BE2C (cell line): ENCODE measurements at regions not wholly inside any gene's neighbourhood (a gene's known extent, or its start where the extent isn't known, plus 50 kb on each side); places are given as distances from the start of the nearest gene placed in this dataset.

Source experiments
- DNase-seq: peaks from one replicate; pipeline ENCODE4 v3.0.0-alpha.2; 2020
- H3K27me3 ChIP-seq: fragments of 250-450 bp; sonication (Bioruptor Pico); 2 replicates; pipeline ENCODE4 v1.5.1; 2020; ENCODE audit warnings: mild to moderate bottlenecking
- H3K36me3 ChIP-seq: fragments of 250-450 bp; sonication (Bioruptor Pico); 2 replicates; pipeline ENCODE4 v1.5.1; 2020; ENCODE audit warnings: mild to moderate bottlenecking
- H3K4me1 ChIP-seq: fragments of 250-450 bp; sonication (Bioruptor Pico); 2 replicates; pipeline ENCODE4 v1.5.1; 2020
- H3K4me3 ChIP-seq: 2 replicates; pipeline ENCODE4 v1.5.1; 2011; ENCODE audit warnings: low read depth, low read length
- H3K9me3 ChIP-seq: fragments of 250-450 bp; sonication (Bioruptor Pico); 2 replicates; pipeline ENCODE4 v1.5.1; 2020
- TF ChIP-seq, protein P1 (sequence below): IDR thresholded peaks from 2 replicates; pipeline ENCODE4 v1.5.1; 2012; ENCODE audit warnings: mild to moderate bottlenecking, low read depth, low read length

DNA sequence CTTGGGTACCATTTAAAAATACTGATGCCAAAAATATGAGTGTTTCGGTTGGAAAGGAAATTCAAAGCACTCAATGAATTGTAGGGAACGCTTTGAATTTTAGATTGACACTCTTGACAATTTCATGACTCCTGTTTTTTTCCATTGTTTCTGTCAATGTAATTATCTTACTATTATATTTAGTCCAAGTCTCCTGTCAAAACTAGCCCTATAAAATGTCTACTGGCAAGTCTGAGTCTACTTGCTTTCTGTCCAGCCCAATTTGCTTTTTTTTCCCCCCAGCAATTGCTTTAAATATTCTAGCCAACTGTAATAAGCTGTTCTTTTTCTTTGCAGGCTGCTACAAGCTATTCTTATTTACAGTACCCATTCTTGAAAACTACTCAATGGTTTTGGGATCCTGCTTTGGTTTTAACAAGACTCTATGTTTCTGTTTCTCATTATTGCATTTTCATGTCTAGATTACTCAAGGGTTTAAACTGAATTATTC lies 1103.9 kb upstream of the GJE1 start:
- Histone ChIP-seq H3K27me3 (no peaks in the 10 kb centered on the region), H3K36me3 (no peaks in the 10 kb centered on the region), H3K4me3 (no peak overlapping the region), H3K4me1 (no peaks in the 10 kb centered on the region), H3K9me3 (no peaks in the 10 kb centered on the region)
- no peak for DNase-seq
- TF ChIP-seq, protein P1, sequence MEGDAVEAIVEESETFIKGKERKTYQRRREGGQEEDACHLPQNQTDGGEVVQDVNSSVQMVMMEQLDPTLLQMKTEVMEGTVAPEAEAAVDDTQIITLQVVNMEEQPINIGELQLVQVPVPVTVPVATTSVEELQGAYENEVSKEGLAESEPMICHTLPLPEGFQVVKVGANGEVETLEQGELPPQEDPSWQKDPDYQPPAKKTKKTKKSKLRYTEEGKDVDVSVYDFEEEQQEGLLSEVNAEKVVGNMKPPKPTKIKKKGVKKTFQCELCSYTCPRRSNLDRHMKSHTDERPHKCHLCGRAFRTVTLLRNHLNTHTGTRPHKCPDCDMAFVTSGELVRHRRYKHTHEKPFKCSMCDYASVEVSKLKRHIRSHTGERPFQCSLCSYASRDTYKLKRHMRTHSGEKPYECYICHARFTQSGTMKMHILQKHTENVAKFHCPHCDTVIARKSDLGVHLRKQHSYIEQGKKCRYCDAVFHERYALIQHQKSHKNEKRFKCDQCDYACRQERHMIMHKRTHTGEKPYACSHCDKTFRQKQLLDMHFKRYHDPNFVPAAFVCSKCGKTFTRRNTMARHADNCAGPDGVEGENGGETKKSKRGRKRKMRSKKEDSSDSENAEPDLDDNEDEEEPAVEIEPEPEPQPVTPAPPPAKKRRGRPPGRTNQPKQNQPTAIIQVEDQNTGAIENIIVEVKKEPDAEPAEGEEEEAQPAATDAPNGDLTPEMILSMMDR, result no peak

- H3K27me3 ChIP-seq, result no peaks in the 10 kb centered on the region
- H3K36me3 ChIP-seq, result no peaks in the 10 kb centered on the region
- no peak for DNase-seq
- H3K4me1 ChIP-seq, result no peaks in the 10 kb centered on the region
- no peaks in the 10 kb centered on the region for H3K9me3 ChIP-seq
- no peak overlapping the region for H3K4me3 ChIP-seq
- TF ChIP-seq, protein P1, result no peak
Measured at GRCh38 chr6:141026504-141026903, 1106.2 kb upstream of the GJE1 start.

DNA sequence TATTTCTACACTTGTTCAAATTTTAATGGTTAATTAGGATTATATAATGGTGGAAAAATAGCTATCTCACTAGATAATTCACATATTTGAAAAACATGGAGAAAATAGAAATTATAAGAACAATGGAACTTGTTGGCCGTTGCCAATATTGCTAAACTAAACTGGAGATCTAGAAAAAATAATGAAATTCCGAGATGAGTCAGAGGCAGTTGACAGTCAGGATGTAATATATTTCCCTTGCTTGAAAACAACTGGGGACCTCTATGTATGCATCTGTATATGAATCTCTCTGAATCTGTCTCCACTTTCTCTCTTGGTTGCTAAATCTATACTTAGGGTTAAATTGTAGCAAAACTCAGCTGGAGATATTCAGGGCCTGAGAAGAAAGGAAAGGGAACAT lies 1108.2 kb upstream of the GJE1 start:
- DNase-seq, result no peak
- H3K4me3 ChIP-seq, result no peak overlapping the region
- no peaks in the 10 kb centered on the region for H3K4me1 ChIP-seq

DNA sequence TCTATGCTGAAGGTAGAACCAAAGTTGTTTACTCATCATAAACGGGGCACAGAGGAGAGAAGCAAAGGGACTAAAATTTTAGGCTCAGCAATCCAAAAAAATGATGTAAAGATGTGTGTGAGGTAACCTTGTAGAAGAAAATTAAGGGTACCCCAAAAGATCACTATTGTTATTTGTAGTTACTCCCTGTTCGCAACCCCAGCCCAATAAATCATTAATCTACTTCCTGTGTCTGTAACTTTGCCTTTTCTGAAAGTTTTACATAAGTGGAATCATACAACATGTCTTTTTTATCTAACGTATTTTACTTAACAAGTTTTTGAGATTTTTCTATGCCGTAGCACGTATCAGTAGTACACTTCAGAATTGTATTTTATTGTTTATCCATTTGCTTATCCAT lies 1114.8 kb upstream of the GJE1 start:
- TF ChIP-seq, protein P1, result no peak

More for the DNA sequence above, 1108.2 kb upstream of the GJE1 start:
- Histone ChIP-seq H3K27me3 (no peaks in the 10 kb centered on the region), H3K36me3 (no peaks in the 10 kb centered on the region), H3K9me3 (no peaks in the 10 kb centered on the region)
- TF ChIP-seq, protein P1, result no peak

DNA sequence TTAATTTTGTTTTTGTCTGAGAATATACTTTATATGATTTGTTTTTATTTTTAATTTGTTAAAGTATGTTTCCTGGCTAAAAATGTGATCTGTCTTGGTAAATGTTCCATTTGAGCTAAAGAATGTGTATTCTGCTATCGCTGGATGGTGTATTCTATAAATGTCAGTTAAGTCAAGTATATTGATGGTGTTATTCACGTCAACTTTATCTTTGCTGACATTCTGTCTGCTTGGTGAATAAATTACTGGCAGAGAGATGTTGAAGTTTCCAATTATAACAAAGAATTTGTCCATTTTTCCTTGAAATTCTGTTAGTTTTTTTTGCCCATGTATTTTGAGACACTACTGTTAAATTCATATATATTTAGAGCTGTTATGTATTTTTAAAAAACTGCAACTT lies 1131.8 kb upstream of the GJE1 start:
- H3K4me3 ChIP-seq, result no peak overlapping the region
- H3K36me3 ChIP-seq, result no peaks in the 10 kb centered on the region
- TF ChIP-seq, protein P1, result no peak
- DNase-seq, result no peak
- no peaks in the 10 kb centered on the region for H3K9me3 ChIP-seq
- H3K4me1 ChIP-seq, result no peaks in the 10 kb centered on the region
- H3K27me3 ChIP-seq, result no peaks in the 10 kb centered on the region

More for the DNA sequence above, 1114.8 kb upstream of the GJE1 start:
- no peaks in the 10 kb centered on the region for H3K9me3 ChIP-seq
- DNase-seq, result no peak
- H3K4me3 ChIP-seq, result no peak overlapping the region
- H3K27me3 ChIP-seq, result no peaks in the 10 kb centered on the region
- no peaks in the 10 kb centered on the region for H3K4me1 ChIP-seq
- H3K36me3 ChIP-seq, result no peaks in the 10 kb centered on the region

- H3K36me3 ChIP-seq, result no peaks in the 10 kb centered on the region
- H3K27me3 ChIP-seq, result no peaks in the 10 kb centered on the region
- no peaks in the 10 kb centered on the region for H3K4me1 ChIP-seq
- H3K4me3 ChIP-seq, result no peak overlapping the region
- no peak for DNase-seq
- no peaks in the 10 kb centered on the region for H3K9me3 ChIP-seq
- TF ChIP-seq, protein P1, result no peak
Measured at GRCh38 chr6:140993515-140993914, 1139.2 kb upstream of the GJE1 start.
